GM12874 (cell line): ENCODE measurements at regions not wholly inside any gene's neighbourhood (a gene's known extent, or its start where the extent isn't known, plus 50 kb on each side); places are given as distances from the start of the nearest gene placed in this dataset.

Experiments
- CTCF ChIP-seq: IDR thresholded peaks from 2 replicates; pipeline ENCODE4 v1.5.1; 2011; ENCODE audit warnings: low read depth, mild to moderate bottlenecking, control low read depth, low read length, moderate library complexity; ENCODE audit not compliant: insufficient read depth

DNA sequence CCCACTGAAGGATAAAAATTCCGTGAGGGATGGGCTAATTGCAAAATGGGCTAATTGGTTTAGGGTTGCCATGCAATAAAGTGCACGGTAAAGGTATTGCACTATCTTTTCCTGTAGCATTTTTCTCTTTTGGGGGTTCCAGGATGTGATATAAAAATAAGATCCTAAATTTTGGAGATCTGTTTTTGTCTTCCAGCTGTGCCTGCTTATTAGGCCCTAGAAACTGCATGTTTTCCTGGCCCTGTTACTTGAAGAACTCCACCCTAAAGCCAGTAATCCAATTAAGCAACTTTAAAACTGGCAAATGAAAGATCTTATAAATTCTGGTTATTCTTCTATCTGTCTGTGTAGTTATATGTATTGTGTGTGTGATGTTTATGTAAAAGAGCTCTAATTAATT, 2489.6 kb downstream of the PCDH9 start:
- TF ChIP-seq CTCF: no peak

- TF ChIP-seq CTCF: no peak
Measured at GRCh38 chr13:64725492-64725891, 2504.6 kb downstream of the PCDH9 start.

GRCh38 chr13:64723724-64724123, 2506.4 kb downstream of the PCDH9 start:
- TF ChIP-seq CTCF: no peak

GRCh38 chr13:64718116-64718515, 2512.0 kb downstream of the PCDH9 start:
- TF ChIP-seq CTCF: no peak

DNA sequence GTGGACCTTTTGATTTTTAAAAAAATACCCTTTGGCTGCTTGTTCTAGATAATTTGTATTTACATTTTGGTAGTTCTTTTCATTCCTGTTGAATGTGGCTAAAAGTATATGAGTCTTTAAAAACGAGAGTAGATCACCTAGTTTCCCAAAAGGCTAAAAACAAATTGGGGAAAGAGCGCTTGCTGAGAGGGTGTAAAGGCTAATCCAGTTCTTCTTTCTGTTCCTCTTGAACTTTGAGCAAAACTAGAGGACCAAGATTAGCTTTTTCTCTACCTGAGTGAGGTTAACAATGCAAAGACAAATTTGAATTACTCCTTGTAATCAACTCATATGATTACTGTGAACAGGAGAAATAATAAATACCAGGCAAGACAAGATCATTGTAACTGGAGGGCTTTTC, 2513.2 kb downstream of the PCDH9 start:
- TF ChIP-seq CTCF: no peak

DNA sequence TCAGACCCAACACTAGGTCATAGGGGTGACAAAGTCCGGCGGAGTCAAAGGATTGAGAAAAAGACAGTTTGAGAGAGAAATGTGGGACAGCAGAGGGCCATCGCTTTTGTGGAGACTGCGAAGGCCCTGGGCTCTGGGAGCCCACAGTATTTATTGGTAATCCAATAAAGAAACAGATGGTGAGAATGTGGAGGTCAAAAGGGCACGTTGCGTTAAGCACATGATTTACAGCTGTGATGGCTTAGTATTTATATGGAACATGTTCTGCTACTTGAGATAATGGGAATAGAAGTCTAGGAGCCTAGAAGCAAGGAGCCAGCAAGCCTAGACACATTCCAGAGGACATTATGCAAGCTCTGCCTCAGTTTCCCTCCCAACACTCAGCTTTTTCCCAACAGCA, 2521.1 kb downstream of the PCDH9 start:
- TF ChIP-seq CTCF: no peak

DNA sequence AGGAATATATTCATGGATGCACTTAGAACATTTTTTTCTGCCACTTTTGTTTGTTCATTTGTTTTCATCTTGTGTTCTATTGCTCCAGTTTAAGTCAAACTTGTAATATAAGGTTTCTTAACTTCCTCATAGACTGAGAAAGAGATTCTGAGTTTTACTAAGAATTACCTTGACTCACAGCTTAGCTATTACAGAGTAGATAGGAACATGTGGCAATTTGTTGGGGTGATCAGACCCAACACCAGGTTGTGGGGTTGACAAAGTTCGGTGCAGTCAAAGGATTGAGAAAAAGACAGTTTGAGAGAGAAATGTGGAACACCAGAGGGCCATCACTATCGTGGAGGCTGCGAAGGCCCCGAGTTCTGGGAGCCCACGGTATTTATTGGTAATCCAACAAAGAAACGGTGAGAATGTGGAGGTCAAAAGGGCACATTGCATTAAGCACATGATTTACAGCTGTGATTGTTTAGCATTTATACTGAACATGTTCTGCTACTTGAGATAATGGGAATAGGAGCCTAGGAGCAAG, 2526.0 kb downstream of the PCDH9 start:
- no peak for TF ChIP-seq CTCF

GRCh38 chr13:64697226-64697625, 2532.9 kb downstream of the PCDH9 start:
- no peak for TF ChIP-seq CTCF
